ENCODE measurements at regions not wholly inside any gene's neighbourhood (a gene's known extent, or its start where the extent isn't known, plus 50 kb on each side); places are given as distances from the start of the nearest gene placed in this dataset.
"Not testable (repeated sequence)": the region's sequence is repeated elsewhere in the genome, so short reads cannot be mapped to it uniquely, and the experiment has no call there.

DNA sequence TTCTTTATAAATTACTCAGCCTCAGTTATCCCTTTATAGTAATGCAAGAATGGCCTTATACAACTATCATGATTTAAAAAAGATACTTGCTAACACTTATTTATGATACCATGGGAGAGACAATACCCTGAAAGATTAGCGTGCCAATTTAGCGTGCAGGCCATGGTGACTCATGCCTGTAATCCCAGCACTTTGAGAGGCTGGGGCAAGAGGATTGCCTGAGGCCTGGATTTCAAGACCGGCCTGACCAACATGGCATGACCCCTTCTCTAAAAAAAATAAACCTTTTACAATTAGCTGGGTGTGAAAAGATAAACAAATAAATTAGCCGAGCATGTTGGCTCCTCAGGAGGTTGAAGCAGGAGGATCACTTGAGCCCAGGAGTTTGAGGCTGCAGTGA, 493.4 kb upstream of the FSIP2 start:
- DNase-seq (ENCODE audit: low spot score in 2 of 2), result no peak
- H3K4me1 ChIP-seq, result no peaks in the 10 kb centered on the region
- H3K4me3 ChIP-seq, result no peak overlapping the region
- no peaks in the 10 kb centered on the region for H3K36me3 ChIP-seq (replicated peaks)
- in situ Hi-C loops (cut with MboI; ENCODE audit: low sequenced_read_pairs), result no loop called here
- no peaks in the 10 kb centered on the region for H3K9me3 ChIP-seq
- no peaks in the 10 kb centered on the region for H3K27me3 ChIP-seq (ENCODE audit: low read depth)

DNA sequence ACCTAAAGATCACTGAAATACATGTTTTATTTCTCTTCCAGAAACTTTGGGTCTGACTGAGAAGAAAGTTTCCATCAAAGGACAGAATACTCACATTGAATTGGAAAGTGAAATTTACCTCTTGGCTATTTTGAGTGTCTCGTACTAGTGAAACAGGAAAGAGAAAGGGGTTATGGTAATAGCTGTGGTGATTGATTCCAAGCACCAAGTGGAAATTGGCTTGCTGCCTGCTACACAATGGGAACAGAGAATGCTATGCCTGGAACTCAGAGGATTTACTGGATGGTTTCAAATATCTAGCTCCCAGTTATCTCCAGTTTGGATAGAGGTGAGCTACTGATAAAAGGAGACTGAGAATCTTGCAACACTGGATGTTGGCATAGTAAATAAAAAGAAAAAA, 492.8 kb upstream of the FSIP2 start:
- Histone ChIP-seq H3K27me3 (ENCODE audit: low read depth) (no peaks in the 10 kb centered on the region), H3K4me1 (no peaks in the 10 kb centered on the region), H3K9me3 (no peaks in the 10 kb centered on the region), H3K36me3 (replicated peaks) (no peaks in the 10 kb centered on the region), H3K4me3 (no peak overlapping the region)
- in situ Hi-C loops (cut with MboI; ENCODE audit: low sequenced_read_pairs), result no loop called here
- no peak for DNase-seq (ENCODE audit: low spot score in 2 of 2)

DNA sequence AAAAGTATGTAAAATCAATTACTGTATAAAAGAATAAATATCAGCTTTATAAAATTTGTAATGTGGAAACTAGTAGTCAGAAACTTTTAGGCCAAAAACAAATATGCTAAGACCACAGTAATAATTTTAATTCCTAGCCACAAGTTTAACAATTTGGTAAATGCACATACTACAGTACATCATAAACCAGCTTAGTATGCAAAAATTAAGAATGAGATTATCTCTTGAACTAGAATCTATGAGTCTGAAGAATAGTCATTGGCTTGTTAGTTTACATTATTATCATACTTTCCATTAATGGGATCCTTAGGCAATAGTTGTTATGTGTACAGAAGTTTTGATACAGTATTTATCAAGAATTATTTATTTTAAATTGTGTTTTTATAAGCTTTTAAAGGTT, 491.9 kb upstream of the FSIP2 start:
- in situ Hi-C loops (cut with MboI; ENCODE audit: low sequenced_read_pairs), result no loop called here
- no peaks in the 10 kb centered on the region for H3K27me3 ChIP-seq (ENCODE audit: low read depth)
- no peaks in the 10 kb centered on the region for H3K9me3 ChIP-seq
- DNase-seq (ENCODE audit: low spot score in 2 of 2), result no peak
- no peaks in the 10 kb centered on the region for H3K36me3 ChIP-seq (replicated peaks)
- H3K4me3 ChIP-seq, result no peak overlapping the region
- no peaks in the 10 kb centered on the region for H3K4me1 ChIP-seq

DNA sequence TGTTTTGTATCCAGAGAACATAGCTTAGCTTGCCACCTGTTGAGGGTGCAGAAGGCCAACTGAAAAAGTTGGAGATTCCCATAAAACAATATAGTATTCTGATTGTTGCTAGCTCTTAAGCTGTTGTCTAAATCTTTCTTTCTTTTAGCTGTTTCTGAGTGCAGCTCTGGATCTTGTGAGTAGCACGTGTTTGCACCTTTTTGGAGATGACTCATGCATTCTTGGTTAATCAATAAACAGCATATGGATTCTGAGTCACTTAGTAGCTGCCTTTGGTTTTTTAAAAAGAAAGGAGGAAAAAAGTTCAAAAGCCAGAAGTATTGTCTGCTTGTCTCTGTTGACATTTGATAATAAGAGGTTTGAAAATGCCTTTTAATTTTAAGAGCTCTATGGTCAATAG, 483.0 kb upstream of the FSIP2 start:
- Histone ChIP-seq H3K4me3 (no peak overlapping the region), H3K9me3 (no peaks in the 10 kb centered on the region), H3K4me1 (no peaks in the 10 kb centered on the region), H3K36me3 (replicated peaks) (no peaks in the 10 kb centered on the region), H3K27me3 (ENCODE audit: low read depth) (no peaks in the 10 kb centered on the region)
- in situ Hi-C loops (cut with MboI; ENCODE audit: low sequenced_read_pairs), result no loop called here
- DNase-seq (ENCODE audit: low spot score in 2 of 2), result no peak

DNA sequence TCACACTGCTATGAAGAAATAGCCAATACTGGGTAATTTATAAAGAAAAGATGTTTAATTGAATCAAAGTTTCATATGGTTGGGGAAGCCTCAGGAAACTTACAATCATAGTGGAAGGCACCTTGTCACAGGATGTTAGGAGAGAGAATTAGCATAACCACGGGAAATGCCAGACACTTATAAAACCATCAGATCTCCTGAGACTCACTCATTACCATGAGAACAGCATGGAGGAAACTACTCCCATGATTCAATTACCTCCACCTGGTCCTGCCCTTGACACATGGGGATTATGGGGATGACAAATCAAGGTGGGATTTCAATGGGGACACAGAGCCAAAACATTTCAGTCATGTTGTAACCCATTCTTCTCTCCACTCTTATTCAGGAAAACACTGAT, 472.9 kb upstream of the FSIP2 start:
- DNase-seq (ENCODE audit: low spot score in 2 of 2), result no peak
- in situ Hi-C loops (cut with MboI; ENCODE audit: low sequenced_read_pairs), result no loop called here
- Histone ChIP-seq H3K9me3 (no peaks in the 10 kb centered on the region), H3K36me3 (replicated peaks) (no peaks in the 10 kb centered on the region), H3K4me3 (no peak overlapping the region), H3K4me1 (no peaks in the 10 kb centered on the region), H3K27me3 (ENCODE audit: low read depth) (no peaks in the 10 kb centered on the region)

DNA sequence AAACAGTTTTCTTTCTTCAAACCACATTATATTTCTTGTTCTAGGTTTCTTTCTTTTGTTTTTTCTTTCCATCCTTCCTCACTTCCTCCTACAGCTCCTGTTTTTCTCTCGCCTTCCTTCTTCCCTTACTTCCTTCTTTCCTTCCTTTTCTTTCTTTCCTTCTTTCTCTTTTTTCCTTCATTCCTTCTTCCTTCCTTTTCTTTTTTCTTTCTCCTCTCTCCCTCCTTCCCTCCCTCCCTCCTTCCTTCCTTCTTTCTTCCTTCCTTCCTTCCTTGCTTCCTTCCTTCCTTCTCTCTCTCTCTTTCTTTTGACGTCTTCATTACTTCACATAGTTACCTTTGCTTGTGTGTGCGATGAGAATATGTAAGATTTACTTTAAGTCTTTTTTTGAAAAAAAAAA, 470.0 kb upstream of the FSIP2 start:
- no peak overlapping the region for H3K4me3 ChIP-seq
- no peaks in the 10 kb centered on the region; the same call in 1 of the 2 replicates for H3K4me1 ChIP-seq
- no peaks in the 10 kb centered on the region for H3K27me3 ChIP-seq (ENCODE audit: low read depth)
- in situ Hi-C loops (cut with MboI; ENCODE audit: low sequenced_read_pairs), result no loop called here
- no peak for DNase-seq (ENCODE audit: low spot score in 2 of 2)
- no peaks in the 10 kb centered on the region for H3K9me3 ChIP-seq
- no peaks in the 10 kb centered on the region for H3K36me3 ChIP-seq (replicated peaks)

DNA sequence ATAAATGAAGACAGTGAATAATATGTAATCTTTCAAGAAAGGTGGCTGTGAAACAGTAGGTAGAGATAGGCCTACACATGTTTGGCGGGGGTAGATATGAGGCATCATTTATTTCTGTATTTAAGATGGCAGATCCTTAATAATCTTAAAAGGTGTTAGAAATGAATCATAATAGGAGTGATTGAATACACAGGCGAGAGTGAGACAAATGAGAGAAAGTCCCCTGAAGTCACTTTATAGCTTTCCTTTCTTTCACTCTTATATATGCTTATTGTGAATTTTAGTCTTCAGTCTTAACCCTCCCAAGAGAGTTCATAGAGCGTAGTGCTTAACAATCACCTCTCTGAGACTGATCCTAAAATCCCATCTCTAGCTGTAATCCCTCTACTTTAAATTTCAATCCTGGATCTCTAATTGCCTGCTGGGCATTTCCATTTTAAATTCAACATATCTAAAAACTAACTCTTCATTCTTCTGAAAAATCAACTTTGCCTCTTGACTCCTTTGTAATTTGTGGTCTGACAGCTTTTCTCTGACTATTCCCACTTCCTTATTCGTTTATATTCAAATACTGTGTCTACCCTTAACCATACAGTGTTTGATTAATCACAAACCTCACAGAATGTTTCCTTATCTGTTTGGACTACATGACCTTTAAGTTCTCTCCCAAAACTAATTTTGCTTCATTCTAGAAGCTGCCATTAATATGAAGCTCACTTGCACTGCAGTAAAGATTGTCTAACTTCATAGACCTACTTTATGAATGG, 463.7 kb upstream of the FSIP2 start:
- in situ Hi-C loops (cut with MboI; ENCODE audit: low sequenced_read_pairs), result no loop called here
- no peak overlapping the region for H3K4me3 ChIP-seq
- DNase-seq (ENCODE audit: low spot score in 2 of 2), result peak in 1 of 2 experiments; percentile 95
- H3K27me3 ChIP-seq (ENCODE audit: low read depth), result no peaks in the 10 kb centered on the region
- H3K9me3 ChIP-seq, result no peaks in the 10 kb centered on the region
- peaks cover 17% of the 10 kb centered on the region for H3K4me1 ChIP-seq
- H3K36me3 ChIP-seq (replicated peaks), result no peaks in the 10 kb centered on the region

DNA sequence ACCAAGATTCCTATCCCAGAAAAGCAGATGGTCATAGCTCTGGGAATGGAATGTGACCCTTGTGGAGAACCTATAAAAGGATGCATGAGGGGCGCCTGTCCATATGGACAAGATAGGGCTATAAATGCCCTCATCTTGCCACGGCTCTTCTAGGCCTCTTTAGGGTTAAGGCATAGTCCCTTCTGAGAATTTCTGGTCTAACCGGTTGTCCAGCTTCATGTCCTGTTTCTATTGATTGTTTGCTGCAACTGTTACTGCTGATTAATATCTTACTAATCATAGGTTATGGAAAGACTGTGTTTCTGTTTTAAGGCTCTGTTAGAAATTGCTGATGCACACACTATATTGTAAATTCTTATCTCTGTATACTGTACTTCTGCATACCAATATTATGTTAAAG, 462.6 kb upstream of the FSIP2 start:
- H3K27me3 ChIP-seq (ENCODE audit: low read depth); H3K4me3 ChIP-seq; H3K36me3 ChIP-seq (replicated peaks); in situ Hi-C loops (cut with MboI; ENCODE audit: low sequenced_read_pairs); H3K9me3 ChIP-seq; DNase-seq (ENCODE audit: low spot score in 2 of 2): not testable (repeated sequence)
- peaks cover 17% of the 10 kb centered on the region for H3K4me1 ChIP-seq

DNA sequence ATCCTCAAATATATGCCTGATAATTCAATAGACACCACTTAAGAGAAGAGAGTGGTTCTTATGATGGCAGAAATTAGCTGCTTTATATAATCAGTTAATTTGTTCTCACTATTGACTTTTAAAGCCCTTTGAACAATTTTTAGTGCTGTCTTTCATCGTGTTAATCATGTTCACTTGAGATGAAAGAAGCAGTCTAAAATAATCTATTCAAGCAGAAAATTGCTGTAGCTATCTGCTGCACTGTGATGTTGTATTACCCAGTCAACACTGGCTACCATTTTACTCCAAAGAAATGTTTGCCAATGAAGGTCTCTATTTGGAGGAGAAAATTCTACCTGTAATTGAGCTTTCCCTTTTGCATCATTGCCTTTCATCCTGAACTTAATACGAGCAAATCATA, 459.8 kb upstream of the FSIP2 start:
- DNase-seq (ENCODE audit: low spot score in 2 of 2), result no peak
- H3K4me1 ChIP-seq, result peaks cover 16% of the 10 kb centered on the region
- no peak overlapping the region for H3K4me3 ChIP-seq
- in situ Hi-C loops (cut with MboI; ENCODE audit: low sequenced_read_pairs), result no loop called here
- H3K36me3 ChIP-seq (replicated peaks), result no peaks in the 10 kb centered on the region
- no peaks in the 10 kb centered on the region for H3K27me3 ChIP-seq (ENCODE audit: low read depth)
- no peaks in the 10 kb centered on the region for H3K9me3 ChIP-seq

DNA sequence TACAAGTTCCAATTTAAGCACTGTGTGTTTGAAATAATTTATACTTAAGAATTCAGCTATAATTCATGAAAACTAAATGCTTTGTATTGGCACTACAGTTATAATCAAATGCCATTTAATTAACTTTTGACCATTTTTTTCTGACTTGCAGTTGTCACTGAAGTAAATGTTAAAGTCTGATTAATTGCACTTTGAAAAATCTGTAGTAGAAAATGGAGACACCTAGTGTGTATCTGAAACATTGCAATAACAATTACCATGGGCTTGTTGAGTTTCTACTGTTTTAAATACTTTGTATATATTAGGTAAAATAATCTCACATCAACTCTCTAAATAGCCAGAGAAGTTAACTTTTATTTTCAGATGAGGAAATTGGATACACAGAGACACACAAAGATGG, 458.6 kb upstream of the FSIP2 start:
- Histone ChIP-seq H3K4me3 (no peak overlapping the region), H3K27me3 (ENCODE audit: low read depth) (no peaks in the 10 kb centered on the region), H3K4me1 (peaks cover 6% of the 10 kb centered on the region), H3K36me3 (replicated peaks) (no peaks in the 10 kb centered on the region), H3K9me3 (no peaks in the 10 kb centered on the region)
- in situ Hi-C loops (cut with MboI; ENCODE audit: low sequenced_read_pairs), result no loop called here
- DNase-seq (ENCODE audit: low spot score in 2 of 2), result peak in 1 of 2 experiments; percentile 34

DNA sequence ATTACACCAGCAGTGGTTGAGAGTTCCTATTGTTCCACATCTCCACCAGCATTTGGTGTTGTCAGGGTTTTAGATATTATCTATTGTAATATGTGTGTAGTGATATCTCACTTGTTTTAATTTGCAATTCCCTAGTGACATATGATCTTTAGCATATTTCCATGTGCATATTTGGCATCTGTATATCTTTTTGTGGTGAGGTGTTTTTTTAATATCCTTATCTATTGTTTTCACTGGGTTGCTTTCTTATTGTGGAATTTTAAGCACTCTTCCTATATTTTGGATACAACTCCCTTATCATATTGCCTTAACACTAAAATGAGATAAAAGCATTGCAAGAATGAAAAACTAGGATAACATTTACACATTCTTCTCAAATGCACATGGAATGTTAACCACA, 453.9 kb upstream of the FSIP2 start:
- H3K27me3 ChIP-seq (ENCODE audit: low read depth), result no peaks in the 10 kb centered on the region
- H3K36me3 ChIP-seq (replicated peaks), result no peaks in the 10 kb centered on the region
- H3K4me1 ChIP-seq, result no peaks in the 10 kb centered on the region
- DNase-seq (ENCODE audit: low spot score in 2 of 2), result no peak
- no peaks in the 10 kb centered on the region for H3K9me3 ChIP-seq
- in situ Hi-C loops (cut with MboI; ENCODE audit: low sequenced_read_pairs), result no loop called here
- H3K4me3 ChIP-seq, result no peak overlapping the region

DNA sequence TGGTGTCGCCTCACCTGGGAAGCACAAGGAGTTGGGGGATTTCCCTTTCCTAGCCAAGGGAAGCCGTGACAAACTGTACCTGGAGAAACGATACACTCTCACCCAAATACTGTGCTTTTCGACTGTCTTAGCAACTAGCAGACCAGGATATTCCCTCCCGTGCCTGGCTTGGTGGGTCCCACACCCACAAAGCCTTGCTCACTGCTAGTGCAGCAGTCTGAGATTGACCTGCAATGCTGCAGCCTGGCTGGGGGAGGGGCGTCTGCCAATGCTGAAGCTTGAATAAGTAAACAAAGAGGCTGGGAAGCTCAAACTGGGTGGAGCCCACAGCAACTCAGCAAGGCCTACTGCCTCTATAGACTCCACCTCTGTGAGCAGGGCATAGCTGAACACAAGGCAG, 448.6 kb upstream of the FSIP2 start:
- H3K4me1 ChIP-seq; H3K4me3 ChIP-seq; H3K36me3 ChIP-seq (replicated peaks); H3K9me3 ChIP-seq; H3K27me3 ChIP-seq (ENCODE audit: low read depth): not testable (repeated sequence)
- peak in 1 of 2 experiments; percentile 52 for DNase-seq (ENCODE audit: low spot score in 2 of 2)
- in situ Hi-C loops (cut with MboI; ENCODE audit: low sequenced_read_pairs), result loop anchor here (10.0 kb wide), 1 partner anchor 445 kb away; the partner anchor contains the start of gene FSIP2

DNA sequence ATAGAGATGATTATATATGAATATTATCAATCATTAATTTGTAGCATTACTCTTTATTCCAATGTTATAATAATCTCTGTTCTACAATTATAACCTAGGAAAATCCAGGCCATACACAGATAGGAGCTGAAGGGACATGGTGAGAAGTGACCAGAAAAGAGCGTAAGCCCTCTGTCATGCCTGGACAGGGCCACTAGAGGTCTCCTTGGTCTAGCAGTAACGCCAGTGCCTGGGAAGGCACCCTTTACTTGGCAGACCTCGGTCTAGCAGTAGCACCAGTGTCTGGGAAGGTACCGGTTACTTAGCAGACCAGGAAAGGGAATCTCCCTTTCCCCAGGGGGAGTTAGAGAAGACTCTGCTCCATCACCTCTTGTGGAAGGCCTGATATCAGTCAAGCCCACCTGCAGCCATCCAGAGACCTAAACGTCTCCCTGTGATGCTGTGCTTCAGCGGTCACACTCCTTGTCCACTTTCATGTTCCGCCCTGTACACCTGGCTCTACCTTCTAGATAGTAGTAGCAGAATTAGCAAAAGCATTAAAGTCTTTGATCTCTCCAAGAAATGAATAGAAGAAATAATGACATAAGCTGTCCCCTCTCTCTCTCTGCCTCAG, 447.5 kb upstream of the FSIP2 start:
- DNase-seq (ENCODE audit: low spot score in 2 of 2), result peak; percentile 61 to 77
- H3K9me3 ChIP-seq, result no peaks in the 10 kb centered on the region
- no peaks in the 10 kb centered on the region for H3K36me3 ChIP-seq (replicated peaks)
- in situ Hi-C loops (cut with MboI; ENCODE audit: low sequenced_read_pairs), result loop anchor here (10.0 kb wide), 1 partner anchor 444 kb away; the partner anchor contains the start of gene FSIP2
- no peaks in the 10 kb centered on the region for H3K27me3 ChIP-seq (ENCODE audit: low read depth)
- no peak overlapping the region for H3K4me3 ChIP-seq
- no peaks in the 10 kb centered on the region for H3K4me1 ChIP-seq

DNA sequence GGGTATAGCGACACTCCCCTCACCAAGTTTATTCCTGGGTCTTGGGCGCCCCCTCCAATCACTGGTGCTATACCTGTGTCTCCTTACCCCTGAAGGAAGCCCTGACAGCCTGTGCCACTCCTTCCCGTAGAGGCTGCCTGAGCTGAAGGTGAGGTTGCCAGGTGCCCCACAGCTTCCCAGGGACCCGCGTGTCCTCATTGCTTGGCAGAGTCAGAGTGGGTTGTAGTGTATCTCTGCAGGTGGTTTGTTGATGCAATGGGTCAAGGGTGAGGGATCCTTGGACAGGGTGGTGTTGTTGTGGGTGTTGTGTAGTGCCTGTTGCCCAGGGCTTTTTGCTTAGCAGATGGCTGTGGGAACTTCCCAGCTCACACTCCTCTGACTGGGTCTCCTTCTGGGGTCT, 438.7 kb upstream of the FSIP2 start:
- no peaks in the 10 kb centered on the region for H3K9me3 ChIP-seq
- H3K27me3 ChIP-seq (ENCODE audit: low read depth), result no peaks in the 10 kb centered on the region
- no peaks in the 10 kb centered on the region for H3K36me3 ChIP-seq (replicated peaks)
- in situ Hi-C loops (cut with MboI; ENCODE audit: low sequenced_read_pairs), result loop anchor here (10.0 kb wide), 1 partner anchor 435 kb away; the partner anchor contains the start of gene FSIP2
- H3K4me3 ChIP-seq, result no peak overlapping the region
- no peaks in the 10 kb centered on the region for H3K4me1 ChIP-seq
- no peak for DNase-seq (ENCODE audit: low spot score in 2 of 2)
